HCT116 (cell line): ENCODE measurements at regions not wholly inside any gene's neighbourhood (a gene's known extent, or its start where the extent isn't known, plus 50 kb on each side); places are given as distances from the start of the nearest gene placed in this dataset.

ENCODE experiments used
- ATAC-seq: fragments of 200-7000 bp; cut with Tn5 transposase; 2 replicates; pipeline ENCODE4 v1.9.1; 2020; ENCODE audit warnings: mild to moderate bottlenecking, moderate library complexity
- BruUV-seq: library from RNA; stranded (reverse); fragments of 400-500 nt; replicated peaks from 2 replicates; lab custom pipeline; 2021; lab: Mats Ljungman, UMichigan
- CTCF ChIA-PET: fragments of 300-600 bp; sonication (Branson Sonifier 250); formaldehyde crosslinking; loops from one replicate; lab custom pipeline; 2021; ENCODE audit warnings: antibody characterized with exemption; lab: Charles Lee
- POLR2A ChIA-PET: fragments of 300-600, 350-600 bp; sonication (Branson Sonifier 250); formaldehyde crosslinking; loops from one replicate; lab custom pipeline; 2021; ENCODE audit warnings: antibody characterized with exemption; lab: Charles Lee
- RAD21 ChIA-PET, 2 experiments: fragments of 300-600 bp; sonication (Branson Sonifier 250); formaldehyde crosslinking; loops; one replicate each; lab custom pipeline; 2023; ENCODE audit warnings: low total read pairs in 2 of 2; ENCODE audit not compliant: uncharacterized antibody in 2 of 2, unreplicated experiment in 2 of 2, low non-redundant PET in 1 of 2; lab: Charles Lee
- DNase-seq: peaks from one replicate; pipeline ENCODE4 v3.0.0-alpha.2; 2010; ENCODE audit warnings: low read depth, low spot score
- H2AFZ ChIP-seq: fragments of 200-600 bp; shearing (Covaris generic), sonication (generic); 2 replicates; pipeline ENCODE4 v1.6.1; 2017; ENCODE audit warnings: low read depth, mixed run types, mixed read lengths, antibody characterized with exemption, low read length; ENCODE audit not compliant: poor library complexity, severe bottlenecking
- H3K27ac ChIP-seq: 2 replicates; pipeline ENCODE4 v1.5.1; 2012; ENCODE audit warnings: low read depth, low read length
- H3K27me3 ChIP-seq: fragments of 200-600 bp; sonication (generic); 2 replicates; pipeline ENCODE4 v1.6.1; 2016; ENCODE audit warnings: mixed run types, low read length, mixed read lengths; ENCODE audit not compliant: insufficient read depth
- H3K36me3 ChIP-seq, 2 experiments: fragments of 200-500 bp in 1 of 2; fragments of 200-600 bp in 1 of 2; sonication (Bioruptor generic) in 1 of 2; sonication (generic) in 1 of 2; 2 replicates each; pipeline versions ENCODE4 v1.5.1 to v1.6.1; 2014 to 2016; ENCODE audit warnings: low read length in 2 of 2, inconsistent platforms in 1 of 2, mixed read lengths in 1 of 2, mixed run types in 1 of 2; ENCODE audit not compliant: insufficient read depth in 2 of 2, control insufficient read depth in 1 of 2
- H3K4me1 ChIP-seq, 2 experiments: fragments of 200-600 bp in 1 of 2; sonication (generic) in 1 of 2; 2 replicates each; pipeline versions ENCODE4 v1.5.1 to v1.6.1; 2012 to 2017; ENCODE audit warnings: low read length in 2 of 2, inconsistent platforms in 1 of 2, mild to moderate bottlenecking in 1 of 2, mixed read lengths in 1 of 2, mixed run types in 1 of 2, moderate library complexity in 1 of 2; ENCODE audit not compliant: insufficient read depth in 2 of 2, control insufficient read depth in 1 of 2
- H3K4me2 ChIP-seq: fragments of 200-600 bp; sonication (generic); 2 replicates; pipeline ENCODE4 v1.6.1; 2017; ENCODE audit warnings: mixed run types, low read length, mixed read lengths
- H3K4me3 ChIP-seq, 2 experiments: fragments of 200-600 bp in 1 of 2; sonication (generic) in 1 of 2; replicated peaks in 1 of 2; 2 replicates each; pipeline ENCODE4 v1.5.1; 2011 to 2016; ENCODE audit warnings: low read length in 2 of 2, control low read depth in 1 of 2, low read depth in 1 of 2, mild to moderate bottlenecking in 1 of 2, mixed read lengths in 1 of 2, mixed run types in 1 of 2
- H3K79me2 ChIP-seq: fragments of 200-600 bp; sonication (generic); 2 replicates; pipeline ENCODE4 v1.6.1; 2017; ENCODE audit warnings: mild to moderate bottlenecking, mixed run types, low read length, moderate library complexity, mixed read lengths; ENCODE audit not compliant: insufficient read depth
- H3K9ac ChIP-seq: fragments of 200-600 bp; sonication (generic); 2 replicates; pipeline ENCODE4 v1.6.1; 2016; ENCODE audit warnings: low read length, mixed read lengths
- H3K9me2 ChIP-seq: fragments of 200-600 bp; sonication (generic), shearing (Covaris generic); 2 replicates; pipeline ENCODE4 v1.6.1; 2017; ENCODE audit warnings: mixed run types, mild to moderate bottlenecking, moderate library complexity; ENCODE audit not compliant: insufficient read depth
- H3K9me3 ChIP-seq, 2 experiments: fragments of 200-500 bp in 1 of 2; fragments of 200-600 bp in 1 of 2; sonication (Bioruptor generic) in 1 of 2; sonication (generic) in 1 of 2; 2 replicates each; pipeline ENCODE4 v1.6.1; 2014 to 2017; ENCODE audit warnings: low read length in 2 of 2, mixed read lengths in 2 of 2, inconsistent platforms in 1 of 2, low read depth in 1 of 2, mild to moderate bottlenecking in 1 of 2, mixed run types in 1 of 2, moderate library complexity in 1 of 2; ENCODE audit not compliant: control insufficient read depth in 1 of 2, insufficient read depth in 1 of 2
- H4K20me1 ChIP-seq: fragments of 200-600 bp; sonication (generic), shearing (Covaris generic); 2 replicates; pipeline ENCODE4 v1.6.1; 2017; ENCODE audit warnings: mixed run types, mild to moderate bottlenecking, moderate library complexity; ENCODE audit not compliant: insufficient read depth
- EGR1 ChIP-seq: IDR thresholded peaks from 2 replicates; pipeline ENCODE4 v1.6.1; 2012; ENCODE audit warnings: low read depth
- EZH2phosphoT487 ChIP-seq: fragments of 200-600 bp; IDR thresholded peaks from 2 replicates; pipeline ENCODE4 v1.6.1; 2018; ENCODE audit warnings: antibody characterized with exemption, borderline replicate concordance
- POLR2A ChIP-seq: IDR thresholded peaks from 2 replicates; pipeline ENCODE4 v1.7.0; 2011; ENCODE audit warnings: borderline replicate concordance; ENCODE audit not compliant: insufficient read depth, insufficient read length; ENCODE audit errors: extremely low read depth
- SIN3A ChIP-seq: IDR thresholded peaks from 2 replicates; pipeline ENCODE4 v1.6.1; 2012; ENCODE audit warnings: low read depth
- SRF ChIP-seq: IDR thresholded peaks from 2 replicates; pipeline ENCODE4 v1.6.1; 2012; ENCODE audit warnings: low read depth
- YY1 ChIP-seq: IDR thresholded peaks from 2 replicates; pipeline ENCODE4 v1.6.1; 2011; ENCODE audit warnings: low read length, low read depth, moderate library complexity, mild to moderate bottlenecking; ENCODE audit not compliant: insufficient replicate concordance; ENCODE audit errors: extremely low read depth
- ZNF274 ChIP-seq: fragments of 200-500 bp; sonication (Bioruptor generic); IDR thresholded peaks from 2 replicates; pipeline ENCODE4 v1.6.1; 2014; ENCODE audit warnings: mild to moderate bottlenecking, low read depth, low read length, inconsistent platforms
- intact Hi-C: fragments of 100-400 bp; cut with micrococcal nuclease; formaldehyde crosslinking; loops from 2 replicates; pipeline ENCODE4 v1.10.0; 2022
- TF ChIP-seq, protein P1 (sequence below): IDR thresholded peaks from 2 replicates; pipeline ENCODE4 v1.6.1; 2012
- TF ChIP-seq, protein P2 (sequence below): IDR thresholded peaks from 2 replicates; pipeline ENCODE4 v1.6.1; 2012
- TF ChIP-seq, protein P3 (sequence below), 3 experiments: fragments of 200-600 bp in 1 of 3; sonication (generic) in 1 of 3; IDR thresholded peaks in 2 of 3; conservative IDR thresholded peaks in 1 of 3; 2 replicates each; pipeline ENCODE4 v1.5.1; 2012 to 2017; ENCODE audit warnings: low read depth in 2 of 3, low read length in 2 of 3, antibody characterized with exemption in 1 of 3, borderline replicate concordance in 1 of 3, control low read depth in 1 of 3, mild to moderate bottlenecking in 1 of 3, mixed read lengths in 1 of 3, mixed run types in 1 of 3, moderate library complexity in 1 of 3; ENCODE audit not compliant: insufficient read depth in 1 of 3
- TF ChIP-seq, protein P4 (sequence below): IDR thresholded peaks from 2 replicates; pipeline ENCODE4 v1.6.1; 2012; ENCODE audit warnings: low read depth

DNA sequence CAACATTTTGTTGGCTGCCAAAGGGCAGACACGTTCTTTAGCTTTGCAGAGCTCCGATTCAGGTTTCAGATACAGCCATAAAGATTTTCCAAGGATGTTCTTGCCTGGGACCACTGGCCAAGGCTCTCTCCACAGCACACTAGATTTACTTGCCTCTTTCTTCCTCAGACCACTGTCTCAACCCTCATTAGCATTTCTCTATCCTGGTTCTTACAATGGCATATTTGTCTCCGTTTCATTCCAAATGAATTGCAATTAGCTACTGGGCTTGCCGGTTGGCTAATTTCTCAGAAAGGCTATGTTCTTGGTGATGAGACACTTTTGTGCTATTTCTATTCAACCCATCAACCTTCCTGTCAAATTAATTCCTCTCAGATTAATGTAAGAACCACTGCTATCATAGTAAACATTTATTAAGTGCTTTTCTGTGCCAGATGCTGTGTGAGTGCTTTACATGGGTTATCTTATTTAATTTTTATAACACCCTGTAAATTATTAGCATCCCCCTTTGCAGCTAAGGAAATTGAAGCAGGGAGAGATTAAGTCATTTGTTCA is 118.4 kb upstream of the NR3C1 start:
- H3K4me1 ChIP-seq = no peaks in the 10 kb centered on the region
- H3K27me3 ChIP-seq = no peaks in the 10 kb centered on the region
- no TSS peak for BruUV-seq
- no peak overlapping the region for H3K9ac ChIP-seq
- H3K79me2 ChIP-seq = no peaks in the 10 kb centered on the region
- ChIA-PET CTCF (interaction anchor here (0.6 kb wide), 1 partner anchor 298 kb away, joined by 4 read pairs; no protein-coding TSS in a partner anchor), POLR2A (no interaction called here), RAD21 (no interaction called here)
- no peaks in the 10 kb centered on the region for H3K36me3 ChIP-seq
- no peak overlapping the region for H3K27ac ChIP-seq
- H3K4me2 ChIP-seq = no peak overlapping the region
- H3K9me2 ChIP-seq = no peaks in the 10 kb centered on the region
- intact Hi-C loops = no loop called here
- no peak for TF ChIP-seq ZNF274
- no peak for TF ChIP-seq SRF
- TF ChIP-seq EGR1 = no peak
- no peak for TF ChIP-seq SIN3A
- TF ChIP-seq, protein P1, sequence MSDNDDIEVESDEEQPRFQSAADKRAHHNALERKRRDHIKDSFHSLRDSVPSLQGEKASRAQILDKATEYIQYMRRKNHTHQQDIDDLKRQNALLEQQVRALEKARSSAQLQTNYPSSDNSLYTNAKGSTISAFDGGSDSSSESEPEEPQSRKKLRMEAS = no peak
- TF ChIP-seq, protein P2, sequence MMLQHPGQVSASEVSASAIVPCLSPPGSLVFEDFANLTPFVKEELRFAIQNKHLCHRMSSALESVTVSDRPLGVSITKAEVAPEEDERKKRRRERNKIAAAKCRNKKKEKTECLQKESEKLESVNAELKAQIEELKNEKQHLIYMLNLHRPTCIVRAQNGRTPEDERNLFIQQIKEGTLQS = no peak
- TF ChIP-seq, all 23 proteins: peak for 0
- Histone ChIP-seq H3K9me3 (no peaks in the 10 kb centered on the region), H4K20me1 (no peaks in the 10 kb centered on the region), H2AFZ (no peak overlapping the region), H3K4me3 (no peak overlapping the region)
- ATAC-seq = no peak
- no peak for DNase-seq

DNA sequence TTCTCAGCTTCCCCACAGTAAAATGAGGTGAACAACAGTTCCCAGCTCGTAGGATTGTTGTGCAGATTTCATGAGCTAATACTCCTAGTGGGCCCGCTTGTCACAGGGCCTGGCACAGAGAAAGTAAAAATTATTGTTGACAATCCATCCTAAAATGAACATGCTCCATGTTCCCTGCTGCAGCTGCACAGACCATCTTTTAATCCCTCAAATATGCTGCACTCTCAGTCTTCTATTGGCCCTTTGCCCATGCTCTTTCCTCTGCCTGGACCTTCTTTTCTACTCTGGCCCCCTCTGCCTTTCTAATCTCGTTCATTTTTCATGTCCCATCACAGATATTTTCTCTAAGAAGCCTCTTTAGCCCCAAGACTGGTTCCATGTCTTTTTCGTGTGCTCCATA is 117.7 kb upstream of the NR3C1 start:
- Histone ChIP-seq H3K9me3 (no peaks in the 10 kb centered on the region), H3K27ac (no peak overlapping the region), H3K4me1 (no peaks in the 10 kb centered on the region), H3K79me2 (no peaks in the 10 kb centered on the region), H3K27me3 (no peaks in the 10 kb centered on the region), H4K20me1 (no peaks in the 10 kb centered on the region), H2AFZ (no peak overlapping the region), H3K9me2 (no peaks in the 10 kb centered on the region), H3K9ac (no peak overlapping the region), H3K4me3 (no peak overlapping the region), H3K4me2 (no peak overlapping the region), H3K36me3 (no peaks in the 10 kb centered on the region)
- ChIA-PET CTCF (interaction anchor here (0.6 kb wide), 1 partner anchor 299 kb away, joined by 4 read pairs; no protein-coding TSS in a partner anchor), POLR2A (no interaction called here), RAD21 (no interaction called here)
- ATAC-seq (no peak), DNase-seq (no peak)
- intact Hi-C loops = no loop called here
- BruUV-seq = no TSS peak
- TF ChIP-seq POLR2A (no peak), YY1 (no peak), EZH2phosphoT487 (no peak), EGR1 (no peak), ZNF274 (no peak)
- TF ChIP-seq, protein P3, sequence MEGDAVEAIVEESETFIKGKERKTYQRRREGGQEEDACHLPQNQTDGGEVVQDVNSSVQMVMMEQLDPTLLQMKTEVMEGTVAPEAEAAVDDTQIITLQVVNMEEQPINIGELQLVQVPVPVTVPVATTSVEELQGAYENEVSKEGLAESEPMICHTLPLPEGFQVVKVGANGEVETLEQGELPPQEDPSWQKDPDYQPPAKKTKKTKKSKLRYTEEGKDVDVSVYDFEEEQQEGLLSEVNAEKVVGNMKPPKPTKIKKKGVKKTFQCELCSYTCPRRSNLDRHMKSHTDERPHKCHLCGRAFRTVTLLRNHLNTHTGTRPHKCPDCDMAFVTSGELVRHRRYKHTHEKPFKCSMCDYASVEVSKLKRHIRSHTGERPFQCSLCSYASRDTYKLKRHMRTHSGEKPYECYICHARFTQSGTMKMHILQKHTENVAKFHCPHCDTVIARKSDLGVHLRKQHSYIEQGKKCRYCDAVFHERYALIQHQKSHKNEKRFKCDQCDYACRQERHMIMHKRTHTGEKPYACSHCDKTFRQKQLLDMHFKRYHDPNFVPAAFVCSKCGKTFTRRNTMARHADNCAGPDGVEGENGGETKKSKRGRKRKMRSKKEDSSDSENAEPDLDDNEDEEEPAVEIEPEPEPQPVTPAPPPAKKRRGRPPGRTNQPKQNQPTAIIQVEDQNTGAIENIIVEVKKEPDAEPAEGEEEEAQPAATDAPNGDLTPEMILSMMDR (IDR thresholded peaks at IDR 0.05 in 2 of 3, conservative IDR thresholded peaks at IDR 0.05 in 1 of 3; ENCODE audit: borderline replicate concordance in 1 of 3, insufficient read depth in 1 of 3, low read depth in 2 of 3, low read length in 2 of 3) = no peak
- TF ChIP-seq, protein P4, sequence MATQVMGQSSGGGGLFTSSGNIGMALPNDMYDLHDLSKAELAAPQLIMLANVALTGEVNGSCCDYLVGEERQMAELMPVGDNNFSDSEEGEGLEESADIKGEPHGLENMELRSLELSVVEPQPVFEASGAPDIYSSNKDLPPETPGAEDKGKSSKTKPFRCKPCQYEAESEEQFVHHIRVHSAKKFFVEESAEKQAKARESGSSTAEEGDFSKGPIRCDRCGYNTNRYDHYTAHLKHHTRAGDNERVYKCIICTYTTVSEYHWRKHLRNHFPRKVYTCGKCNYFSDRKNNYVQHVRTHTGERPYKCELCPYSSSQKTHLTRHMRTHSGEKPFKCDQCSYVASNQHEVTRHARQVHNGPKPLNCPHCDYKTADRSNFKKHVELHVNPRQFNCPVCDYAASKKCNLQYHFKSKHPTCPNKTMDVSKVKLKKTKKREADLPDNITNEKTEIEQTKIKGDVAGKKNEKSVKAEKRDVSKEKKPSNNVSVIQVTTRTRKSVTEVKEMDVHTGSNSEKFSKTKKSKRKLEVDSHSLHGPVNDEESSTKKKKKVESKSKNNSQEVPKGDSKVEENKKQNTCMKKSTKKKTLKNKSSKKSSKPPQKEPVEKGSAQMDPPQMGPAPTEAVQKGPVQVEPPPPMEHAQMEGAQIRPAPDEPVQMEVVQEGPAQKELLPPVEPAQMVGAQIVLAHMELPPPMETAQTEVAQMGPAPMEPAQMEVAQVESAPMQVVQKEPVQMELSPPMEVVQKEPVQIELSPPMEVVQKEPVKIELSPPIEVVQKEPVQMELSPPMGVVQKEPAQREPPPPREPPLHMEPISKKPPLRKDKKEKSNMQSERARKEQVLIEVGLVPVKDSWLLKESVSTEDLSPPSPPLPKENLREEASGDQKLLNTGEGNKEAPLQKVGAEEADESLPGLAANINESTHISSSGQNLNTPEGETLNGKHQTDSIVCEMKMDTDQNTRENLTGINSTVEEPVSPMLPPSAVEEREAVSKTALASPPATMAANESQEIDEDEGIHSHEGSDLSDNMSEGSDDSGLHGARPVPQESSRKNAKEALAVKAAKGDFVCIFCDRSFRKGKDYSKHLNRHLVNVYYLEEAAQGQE = no peak
